ENCODE measurements at regions not wholly inside any gene's neighbourhood (a gene's known extent, or its start where the extent isn't known, plus 50 kb on each side); places are given as distances from the start of the nearest gene placed in this dataset.

GRCh38 chr7:89648509-89648908 is 505.8 kb upstream of the STEAP1 start:
- Histone ChIP-seq H3K27ac (ENCODE audit: low read depth, low read length) (no peak overlapping the region), H4K20me1 (ENCODE audit: control insufficient read depth, insufficient read depth, low read depth, low read length) (no peaks in the 10 kb centered on the region), H3K4me1 (ENCODE audit: control insufficient read depth, low read length) (no peaks in the 10 kb centered on the region), H3K79me2 (ENCODE audit: control insufficient read depth, low read length) (no peaks in the 10 kb centered on the region), H3K9me2 (replicated peaks; ENCODE audit: control insufficient read depth, low read length) (no peaks in the 10 kb centered on the region; the same call in 1 of the 2 replicates), H3K27me3 (ENCODE audit: control insufficient read depth, low read length) (no peaks in the 10 kb centered on the region), H3F3A (ENCODE audit: control insufficient read depth, insufficient read depth) (no peaks in the 10 kb centered on the region), H3K4me3 (ENCODE audit: low read length) (no peak overlapping the region), H3K4me2 (ENCODE audit: low read length) (no peak overlapping the region), H3K9me3 (ENCODE audit: control insufficient read depth, insufficient read depth, low read length) (no peaks in the 10 kb centered on the region), H3K36me3 (ENCODE audit: control insufficient read depth, low read length) (no peaks in the 10 kb centered on the region)
- no peak for TF ChIP-seq EZH2phosphoT487 (IDR thresholded peaks at IDR 0.05; ENCODE audit: borderline replicate concordance, low read length)
- TF ChIP-seq CTCF (IDR thresholded peaks at IDR 0.05; ENCODE audit: low read depth, low read length, poor library complexity, severe bottlenecking) = no peak

- Histone ChIP-seq H3K4me3 (ENCODE audit: low read length) (no peak overlapping the region), H3F3A (ENCODE audit: control insufficient read depth, insufficient read depth) (no peaks in the 10 kb centered on the region), H3K9me3 (ENCODE audit: control insufficient read depth, insufficient read depth, low read length) (no peaks in the 10 kb centered on the region), H3K4me1 (ENCODE audit: control insufficient read depth, low read length) (no peaks in the 10 kb centered on the region), H3K27ac (ENCODE audit: low read depth, low read length) (no peak overlapping the region), H3K36me3 (ENCODE audit: control insufficient read depth, low read length) (no peaks in the 10 kb centered on the region), H3K27me3 (ENCODE audit: control insufficient read depth, low read length) (no peaks in the 10 kb centered on the region), H3K4me2 (ENCODE audit: low read length) (no peak overlapping the region), H4K20me1 (ENCODE audit: control insufficient read depth, insufficient read depth, low read depth, low read length) (no peaks in the 10 kb centered on the region), H3K9me2 (replicated peaks; ENCODE audit: control insufficient read depth, low read length) (no peaks in the 10 kb centered on the region), H3K79me2 (ENCODE audit: control insufficient read depth, low read length) (no peaks in the 10 kb centered on the region)
- TF ChIP-seq CTCF (IDR thresholded peaks at IDR 0.05; ENCODE audit: low read depth, low read length, poor library complexity, severe bottlenecking) = no peak
- TF ChIP-seq EZH2phosphoT487 (IDR thresholded peaks at IDR 0.05; ENCODE audit: borderline replicate concordance, low read length) = no peak
Measured at GRCh38 chr7:89655946-89656345, 498.3 kb upstream of the STEAP1 start.

GRCh38 chr7:89661876-89662275 is 492.4 kb upstream of the STEAP1 start:
- TF ChIP-seq EZH2phosphoT487 (IDR thresholded peaks at IDR 0.05; ENCODE audit: borderline replicate concordance, low read length) = no peak
- no peak for TF ChIP-seq CTCF (IDR thresholded peaks at IDR 0.05; ENCODE audit: low read depth, low read length, poor library complexity, severe bottlenecking)
- Histone ChIP-seq H3K27me3 (ENCODE audit: control insufficient read depth, low read length) (no peaks in the 10 kb centered on the region), H3K9me3 (ENCODE audit: control insufficient read depth, insufficient read depth, low read length) (no peaks in the 10 kb centered on the region), H3K4me3 (ENCODE audit: low read length) (no peak overlapping the region), H3K9me2 (replicated peaks; ENCODE audit: control insufficient read depth, low read length) (no peaks in the 10 kb centered on the region), H3K4me1 (ENCODE audit: control insufficient read depth, low read length) (no peaks in the 10 kb centered on the region), H3K4me2 (ENCODE audit: low read length) (no peak overlapping the region), H3K79me2 (ENCODE audit: control insufficient read depth, low read length) (no peaks in the 10 kb centered on the region), H3K36me3 (ENCODE audit: control insufficient read depth, low read length) (no peaks in the 10 kb centered on the region), H3F3A (ENCODE audit: control insufficient read depth, insufficient read depth) (no peaks in the 10 kb centered on the region), H4K20me1 (ENCODE audit: control insufficient read depth, insufficient read depth, low read depth, low read length) (no peaks in the 10 kb centered on the region), H3K27ac (ENCODE audit: low read depth, low read length) (no peak overlapping the region)
